ENCODE measurements at regions not wholly inside any gene's neighbourhood (a gene's known extent, or its start where the extent isn't known, plus 50 kb on each side); places are given as distances from the start of the nearest gene placed in this dataset.

- TF ChIP-seq POLR2A (IDR thresholded peaks at IDR 0.05) (no peak), CTCF (IDR thresholded peaks at IDR 0.05) (no peak)
Observed at GRCh38 chr2:8431446-8432125, 250.3 kb upstream of the ID2 start.
